Midbrain (tissue), 1 donor: ENCODE measurements at regions not wholly inside any gene's neighbourhood (a gene's known extent, or its start where the extent isn't known, plus 50 kb on each side); places are given as distances from the start of the nearest gene placed in this dataset.

Experiments used
- DNase-seq: peaks from one replicate; lab custom pipeline; 2025; lab: John Stamatoyannopoulos, UW

GRCh38 chr11:59302991-59303390, 55.7 kb upstream of the OR5AN1 start:
- no peak for DNase-seq

- DNase-seq, result no peak
These were observed 63.3 kb upstream of the OR5AN1 start for GRCh38 chr11:59295435-59295834.

- no peak for DNase-seq
These were observed 66.1 kb upstream of the OR5AN1 start for GRCh38 chr11:59292611-59293010.

GRCh38 chr11:59291228-59291627, 67.5 kb upstream of the OR5AN1 start:
- no peak for DNase-seq

GRCh38 chr11:59289356-59290181, 69.1 kb upstream of the OR5AN1 start:
- no peak for DNase-seq

- no peak for DNase-seq
These were observed 72.9 kb upstream of the OR5AN1 start for GRCh38 chr11:59285716-59286260.

GRCh38 chr11:59284773-59285129, 72.0 kb upstream of the MPEG1 start:
- no peak for DNase-seq

- DNase-seq, result peak; percentile 59
These were observed 71.4 kb upstream of the MPEG1 start for GRCh38 chr11:59283825-59284772.

- DNase-seq, result no peak
These were observed 70.6 kb upstream of the MPEG1 start for GRCh38 chr11:59283311-59283710.

GRCh38 chr11:59281177-59281576, 68.5 kb upstream of the MPEG1 start:
- DNase-seq, result no peak

- no peak for DNase-seq
These were observed 60.7 kb upstream of the MPEG1 start for GRCh38 chr11:59273373-59273841.

GRCh38 chr11:59272771-59273372, 60.1 kb upstream of the MPEG1 start:
- DNase-seq, result no peak

- no peak for DNase-seq
These were observed 59.1 kb upstream of the MPEG1 start for GRCh38 chr11:59271811-59272327.

GRCh38 chr11:59271247-59271755, 58.6 kb upstream of the MPEG1 start:
- no peak for DNase-seq

GRCh38 chr11:59267736-59268475, 55.2 kb upstream of the MPEG1 start:
- DNase-seq, result no peak

GRCh38 chr11:59267196-59267595, 54.5 kb upstream of the MPEG1 start:
- no peak for DNase-seq

- DNase-seq, result no peak
These were observed 53.8 kb upstream of the MPEG1 start for GRCh38 chr11:59266491-59266890.

GRCh38 chr11:59265735-59266134, 53.0 kb upstream of the MPEG1 start:
- DNase-seq, result no peak

GRCh38 chr11:59264736-59265135, 52.0 kb upstream of the MPEG1 start:
- no peak for DNase-seq

GRCh38 chr11:59263225-59263894, 50.6 kb upstream of the MPEG1 start:
- no peak for DNase-seq
